ENCODE measurements at regions not wholly inside any gene's neighbourhood (a gene's known extent, or its start where the extent isn't known, plus 50 kb on each side); places are given as distances from the start of the nearest gene placed in this dataset.

- H3K9me3 ChIP-seq = peaks cover 0 to 13% (median 3%) of the 10 kb centered on the region in 8 donors
- no peak for DNase-seq
- no peaks in the 10 kb centered on the region for H3K27me3 ChIP-seq (replicated peaks in 1 of 7)
- no peak overlapping the region for H3K4me3 ChIP-seq
- no peaks in the 10 kb centered on the region for H3K4me1 ChIP-seq
- no peaks in the 10 kb centered on the region for H3K36me3 ChIP-seq
- TF ChIP-seq POLR2A (IDR thresholded peaks at IDR 0.05) (no peak), POLR2AphosphoS5 (IDR thresholded peaks at IDR 0.05) (no peak), CTCF (IDR thresholded peaks at IDR 0.05 in 8 of 11, conservative IDR thresholded peaks at IDR 0.05 in 3 of 11) (no peak)
- no peak overlapping the region for H3K27ac ChIP-seq
- intact Hi-C loops (cut with DNase I; ENCODE audit: low total_unique reads) = no loop called here
These were observed 260.6 kb downstream of the TFAP2A start for GRCh38 chr6:10154251-10154650.

DNA sequence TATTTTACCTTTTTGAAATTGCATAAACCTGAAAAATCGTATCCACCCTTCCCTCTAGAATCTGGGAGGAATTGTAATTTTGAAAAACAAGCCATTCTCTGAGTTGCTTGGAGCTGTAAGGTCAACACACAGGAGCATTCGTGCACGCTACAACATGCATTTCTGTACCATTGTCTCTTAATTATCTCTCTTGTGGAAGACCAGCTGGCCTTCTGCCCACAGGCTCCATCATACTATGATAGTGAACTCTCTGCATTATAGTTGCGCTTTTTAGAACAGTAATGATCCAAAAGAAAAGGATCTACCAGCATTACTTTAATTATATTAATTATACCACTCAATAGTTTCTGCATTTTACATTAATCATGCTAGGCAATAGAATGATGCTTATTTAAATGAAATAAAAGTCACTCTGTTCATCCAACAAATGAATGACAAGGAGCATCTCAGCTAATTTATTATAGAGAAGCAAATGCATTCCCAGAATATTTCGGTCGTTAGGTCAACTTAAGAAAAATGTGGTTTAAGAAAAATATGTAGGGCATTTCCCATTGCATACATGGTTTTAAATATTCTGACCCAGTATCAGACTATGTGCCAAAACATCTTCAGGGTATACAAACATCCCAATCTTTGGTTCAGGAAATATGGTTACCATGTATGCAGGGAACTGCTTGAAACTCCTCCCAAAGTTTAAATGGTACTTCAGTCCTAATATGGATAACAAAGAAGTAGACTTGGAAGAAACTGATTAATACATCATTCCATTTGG is 263.5 kb downstream of the TFAP2A start:
- intact Hi-C loops (cut with DNase I; ENCODE audit: low total_unique reads) = no loop called here
- H3K9me3 ChIP-seq = peaks cover 0 to 2% (median 0%) of the 10 kb centered on the region in 8 donors
- H3K36me3 ChIP-seq = no peaks in the 10 kb centered on the region
- DNase-seq = no peak
- no peak for TF ChIP-seq CTCF (IDR thresholded peaks at IDR 0.05 in 8 of 11, conservative IDR thresholded peaks at IDR 0.05 in 3 of 11)
- TF ChIP-seq POLR2AphosphoS5 (IDR thresholded peaks at IDR 0.05) = no peak
- TF ChIP-seq POLR2A (IDR thresholded peaks at IDR 0.05) = no peak
- H3K27me3 ChIP-seq (replicated peaks in 1 of 7) = no peaks in the 10 kb centered on the region
- no peak overlapping the region for H3K4me3 ChIP-seq
- WGBS, 5 donors = 68 to 81% (median 70%) methylated on average over 6 of the region's 6 CpGs
- H3K4me1 ChIP-seq = peaks cover 0 to 6% (median 0%) of the 10 kb centered on the region in 6 donors
- H3K27ac ChIP-seq = no peak overlapping the region

GRCh38 chr6:10149603-10150002 is 265.3 kb downstream of the TFAP2A start:
- intact Hi-C loops (cut with DNase I; ENCODE audit: low total_unique reads) = no loop called here
- Histone ChIP-seq H3K4me1 (peaks cover 0 to 6% (median 0%) of the 10 kb centered on the region in 6 donors), H3K27me3 (replicated peaks in 1 of 7) (no peaks in the 10 kb centered on the region), H3K4me3 (no peak overlapping the region), H3K36me3 (no peaks in the 10 kb centered on the region), H3K27ac (no peak overlapping the region), H3K9me3 (no peaks in the 10 kb centered on the region)
- DNase-seq = no peak
- TF ChIP-seq POLR2A (IDR thresholded peaks at IDR 0.05) (no peak), CTCF (IDR thresholded peaks at IDR 0.05 in 8 of 11, conservative IDR thresholded peaks at IDR 0.05 in 3 of 11) (no peak), POLR2AphosphoS5 (IDR thresholded peaks at IDR 0.05) (no peak)
- WGBS, 5 donors = 82 to 88% (median 86%) methylated on average over 12 of the region's 12 CpGs

DNA sequence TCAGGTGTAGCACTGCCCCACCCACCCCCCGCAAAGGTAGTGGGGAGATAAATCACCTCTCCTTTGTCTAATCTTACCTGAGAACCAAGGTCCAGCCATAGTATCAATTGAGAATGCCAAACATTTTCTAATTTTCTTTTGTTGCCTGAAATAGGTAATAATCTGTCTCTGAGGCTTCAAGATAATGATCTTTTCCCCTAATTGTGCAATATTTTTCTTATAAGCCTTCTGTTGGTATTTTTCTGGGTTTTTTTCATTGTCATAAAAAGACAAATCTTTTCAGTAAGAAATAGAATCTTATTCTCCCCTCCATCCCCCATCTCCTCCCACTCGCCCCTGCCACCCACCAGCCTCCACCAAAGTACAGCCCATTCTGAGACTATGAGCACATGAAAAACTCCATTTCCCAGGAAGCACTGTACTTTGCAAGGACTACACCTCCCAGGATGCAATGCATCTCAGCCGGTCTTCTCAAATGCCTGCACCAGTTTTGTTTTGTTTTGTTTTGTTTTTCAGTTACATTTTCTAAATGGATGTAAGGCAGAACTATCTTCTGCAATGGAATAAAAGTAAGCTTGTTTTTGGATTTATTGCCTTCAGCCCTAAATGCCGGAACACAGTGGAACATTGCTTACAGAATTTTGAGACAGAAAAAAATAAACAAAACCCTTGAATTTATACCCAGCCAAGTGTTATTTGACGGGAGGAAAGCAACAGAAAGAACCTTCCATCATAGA is 268.0 kb downstream of the TFAP2A start:
- TF ChIP-seq POLR2A (IDR thresholded peaks at IDR 0.05) (no peak), POLR2AphosphoS5 (IDR thresholded peaks at IDR 0.05) (no peak), CTCF (IDR thresholded peaks at IDR 0.05 in 8 of 11, conservative IDR thresholded peaks at IDR 0.05 in 3 of 11) (no peak)
- intact Hi-C loops (cut with DNase I; ENCODE audit: low total_unique reads) = no loop called here
- no peaks in the 10 kb centered on the region for H3K27me3 ChIP-seq (replicated peaks in 1 of 7)
- H3K9me3 ChIP-seq = no peaks in the 10 kb centered on the region
- peak overlapping the region in 1 of 8 donors; percentile 33 for H3K27ac ChIP-seq
- WGBS, 5 donors = 32 to 49% (median 40%) methylated on average over 5 of the region's 5 CpGs
- peak overlapping the region in 5 of 8 donors; percentile 1 to 61 (median 20) for H3K4me3 ChIP-seq
- peaks cover 0 to 6% (median 0%) of the 10 kb centered on the region in 6 donors for H3K4me1 ChIP-seq
- no peak for DNase-seq
- no peaks in the 10 kb centered on the region for H3K36me3 ChIP-seq

Data from spleen (tissue), 11 donors.